ENCODE measurements at regions not wholly inside any gene's neighbourhood (a gene's known extent, or its start where the extent isn't known, plus 50 kb on each side); places are given as distances from the start of the nearest gene placed in this dataset.

DNA sequence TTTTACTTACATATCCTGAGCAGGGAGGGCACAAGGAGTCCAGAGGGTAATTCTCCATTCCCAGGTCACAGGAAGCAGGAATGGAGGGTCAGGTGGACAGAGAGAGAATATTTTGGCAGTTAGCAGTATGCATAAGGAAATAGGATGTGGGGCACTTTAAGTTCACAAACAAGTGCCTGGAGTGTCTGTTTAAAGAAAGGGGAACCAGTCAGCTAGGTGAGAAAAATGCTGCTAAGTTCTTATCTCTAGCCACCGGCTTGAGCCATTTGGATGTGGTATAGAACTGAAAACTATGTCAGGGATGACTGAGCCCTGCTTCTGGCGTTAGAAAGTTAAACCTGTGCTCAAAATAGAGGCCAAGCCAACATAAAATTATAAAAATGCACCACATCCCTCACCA, 739.7 kb upstream of the NCAM2 start (continued):
- TF ChIP-seq, protein P1, sequence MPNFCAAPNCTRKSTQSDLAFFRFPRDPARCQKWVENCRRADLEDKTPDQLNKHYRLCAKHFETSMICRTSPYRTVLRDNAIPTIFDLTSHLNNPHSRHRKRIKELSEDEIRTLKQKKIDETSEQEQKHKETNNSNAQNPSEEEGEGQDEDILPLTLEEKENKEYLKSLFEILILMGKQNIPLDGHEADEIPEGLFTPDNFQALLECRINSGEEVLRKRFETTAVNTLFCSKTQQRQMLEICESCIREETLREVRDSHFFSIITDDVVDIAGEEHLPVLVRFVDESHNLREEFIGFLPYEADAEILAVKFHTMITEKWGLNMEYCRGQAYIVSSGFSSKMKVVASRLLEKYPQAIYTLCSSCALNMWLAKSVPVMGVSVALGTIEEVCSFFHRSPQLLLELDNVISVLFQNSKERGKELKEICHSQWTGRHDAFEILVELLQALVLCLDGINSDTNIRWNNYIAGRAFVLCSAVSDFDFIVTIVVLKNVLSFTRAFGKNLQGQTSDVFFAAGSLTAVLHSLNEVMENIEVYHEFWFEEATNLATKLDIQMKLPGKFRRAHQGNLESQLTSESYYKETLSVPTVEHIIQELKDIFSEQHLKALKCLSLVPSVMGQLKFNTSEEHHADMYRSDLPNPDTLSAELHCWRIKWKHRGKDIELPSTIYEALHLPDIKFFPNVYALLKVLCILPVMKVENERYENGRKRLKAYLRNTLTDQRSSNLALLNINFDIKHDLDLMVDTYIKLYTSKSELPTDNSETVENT (CRISPR knock-in tag; IDR thresholded peaks at IDR 0.05) = no peak
- TF ChIP-seq ZNF696 (CRISPR knock-in tag; conservative IDR thresholded peaks at IDR 0.05) (no peak), NFYB (IDR thresholded peaks at IDR 0.05; ENCODE audit: extremely low read depth, insufficient read length) (no peak), ATF7 (IDR thresholded peaks at IDR 0.05) (0 out of 2 replicates have a peak, but pooled peaks have one; percentile 42), NONO (IDR thresholded peaks at IDR 0.05; ENCODE audit: low read depth in 2 of 2, low read length in 1 of 2) (no peak), ZNF778 (CRISPR knock-in tag; IDR thresholded peaks at IDR 0.05) (no peak), ZNF766 (CRISPR knock-in tag; conservative IDR thresholded peaks at IDR 0.05) (no peak), ZNF561 (CRISPR knock-in tag; conservative IDR thresholded peaks at IDR 0.05) (no peak), CHD2 (IDR thresholded peaks at IDR 0.05; ENCODE audit: low read depth, low read length) (no peak), PTRF (tag; IDR thresholded peaks at IDR 0.05) (no peak), FOXP1 (CRISPR knock-in tag; IDR thresholded peaks at IDR 0.05) (no peak), NR3C1 (CRISPR knock-in tag; IDR thresholded peaks at IDR 0.05) (no peak), SMARCA5 (IDR thresholded peaks at IDR 0.05) (no peak), HNRNPL (IDR thresholded peaks at IDR 0.05; ENCODE audit: low read depth, low read length) (no peak), MCM5 (IDR thresholded peaks at IDR 0.05; ENCODE audit: low read depth) (no peak), THRAP3 (IDR thresholded peaks at IDR 0.05; ENCODE audit: borderline replicate concordance) (no peak)
- TF ChIP-seq, protein P2, sequence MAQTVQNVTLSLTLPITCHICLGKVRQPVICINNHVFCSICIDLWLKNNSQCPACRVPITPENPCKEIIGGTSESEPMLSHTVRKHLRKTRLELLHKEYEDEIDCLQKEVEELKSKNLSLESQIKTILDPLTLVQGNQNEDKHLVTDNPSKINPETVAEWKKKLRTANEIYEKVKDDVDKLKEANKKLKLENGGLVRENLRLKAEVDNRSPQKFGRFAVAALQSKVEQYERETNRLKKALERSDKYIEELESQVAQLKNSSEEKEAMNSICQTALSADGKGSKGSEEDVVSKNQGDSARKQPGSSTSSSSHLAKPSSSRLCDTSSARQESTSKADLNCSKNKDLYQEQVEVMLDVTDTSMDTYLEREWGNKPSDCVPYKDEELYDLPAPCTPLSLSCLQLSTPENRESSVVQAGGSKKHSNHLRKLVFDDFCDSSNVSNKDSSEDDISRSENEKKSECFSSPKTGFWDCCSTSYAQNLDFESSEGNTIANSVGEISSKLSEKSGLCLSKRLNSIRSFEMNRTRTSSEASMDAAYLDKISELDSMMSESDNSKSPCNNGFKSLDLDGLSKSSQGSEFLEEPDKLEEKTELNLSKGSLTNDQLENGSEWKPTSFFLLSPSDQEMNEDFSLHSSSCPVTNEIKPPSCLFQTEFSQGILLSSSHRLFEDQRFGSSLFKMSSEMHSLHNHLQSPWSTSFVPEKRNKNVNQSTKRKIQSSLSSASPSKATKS (CRISPR knock-in tag; IDR thresholded peaks at IDR 0.05) = no peak
- TF ChIP-seq, protein P3, sequence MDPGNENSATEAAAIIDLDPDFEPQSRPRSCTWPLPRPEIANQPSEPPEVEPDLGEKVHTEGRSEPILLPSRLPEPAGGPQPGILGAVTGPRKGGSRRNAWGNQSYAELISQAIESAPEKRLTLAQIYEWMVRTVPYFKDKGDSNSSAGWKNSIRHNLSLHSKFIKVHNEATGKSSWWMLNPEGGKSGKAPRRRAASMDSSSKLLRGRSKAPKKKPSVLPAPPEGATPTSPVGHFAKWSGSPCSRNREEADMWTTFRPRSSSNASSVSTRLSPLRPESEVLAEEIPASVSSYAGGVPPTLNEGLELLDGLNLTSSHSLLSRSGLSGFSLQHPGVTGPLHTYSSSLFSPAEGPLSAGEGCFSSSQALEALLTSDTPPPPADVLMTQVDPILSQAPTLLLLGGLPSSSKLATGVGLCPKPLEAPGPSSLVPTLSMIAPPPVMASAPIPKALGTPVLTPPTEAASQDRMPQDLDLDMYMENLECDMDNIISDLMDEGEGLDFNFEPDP (CRISPR knock-in tag; IDR thresholded peaks at IDR 0.05) = no peak
- TF ChIP-seq, protein P4, sequence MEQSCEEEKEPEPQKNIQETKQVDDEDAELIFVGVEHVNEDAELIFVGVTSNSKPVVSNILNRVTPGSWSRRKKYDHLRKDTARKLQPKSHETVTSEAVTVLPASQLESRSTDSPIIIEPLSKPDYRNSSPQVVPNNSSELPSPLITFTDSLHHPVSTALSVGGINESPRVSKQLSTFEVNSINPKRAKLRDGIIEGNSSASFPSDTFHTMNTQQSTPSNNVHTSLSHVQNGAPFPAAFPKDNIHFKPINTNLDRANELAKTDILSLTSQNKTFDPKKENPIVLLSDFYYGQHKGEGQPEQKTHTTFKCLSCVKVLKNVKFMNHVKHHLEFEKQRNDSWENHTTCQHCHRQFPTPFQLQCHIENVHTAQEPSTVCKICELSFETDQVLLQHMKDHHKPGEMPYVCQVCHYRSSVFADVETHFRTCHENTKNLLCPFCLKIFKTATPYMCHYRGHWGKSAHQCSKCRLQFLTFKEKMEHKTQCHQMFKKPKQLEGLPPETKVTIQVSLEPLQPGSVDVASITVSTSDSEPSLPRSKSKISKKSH (CRISPR knock-in tag; IDR thresholded peaks at IDR 0.05) = no peak

All from K562 (cell line).